GM19397 (cell line): ENCODE measurements at regions not wholly inside any gene's neighbourhood (a gene's known extent, or its start where the extent isn't known, plus 50 kb on each side); places are given as distances from the start of the nearest gene placed in this dataset.

Experiments used
- ATAC-seq: cut with Tn5 transposase; IDR thresholded peaks from one replicate; pipeline ENCODE4 v1.9.1; 2021; ENCODE audit warnings: mild to moderate bottlenecking, moderate library complexity; ENCODE audit not compliant: unreplicated experiment

DNA sequence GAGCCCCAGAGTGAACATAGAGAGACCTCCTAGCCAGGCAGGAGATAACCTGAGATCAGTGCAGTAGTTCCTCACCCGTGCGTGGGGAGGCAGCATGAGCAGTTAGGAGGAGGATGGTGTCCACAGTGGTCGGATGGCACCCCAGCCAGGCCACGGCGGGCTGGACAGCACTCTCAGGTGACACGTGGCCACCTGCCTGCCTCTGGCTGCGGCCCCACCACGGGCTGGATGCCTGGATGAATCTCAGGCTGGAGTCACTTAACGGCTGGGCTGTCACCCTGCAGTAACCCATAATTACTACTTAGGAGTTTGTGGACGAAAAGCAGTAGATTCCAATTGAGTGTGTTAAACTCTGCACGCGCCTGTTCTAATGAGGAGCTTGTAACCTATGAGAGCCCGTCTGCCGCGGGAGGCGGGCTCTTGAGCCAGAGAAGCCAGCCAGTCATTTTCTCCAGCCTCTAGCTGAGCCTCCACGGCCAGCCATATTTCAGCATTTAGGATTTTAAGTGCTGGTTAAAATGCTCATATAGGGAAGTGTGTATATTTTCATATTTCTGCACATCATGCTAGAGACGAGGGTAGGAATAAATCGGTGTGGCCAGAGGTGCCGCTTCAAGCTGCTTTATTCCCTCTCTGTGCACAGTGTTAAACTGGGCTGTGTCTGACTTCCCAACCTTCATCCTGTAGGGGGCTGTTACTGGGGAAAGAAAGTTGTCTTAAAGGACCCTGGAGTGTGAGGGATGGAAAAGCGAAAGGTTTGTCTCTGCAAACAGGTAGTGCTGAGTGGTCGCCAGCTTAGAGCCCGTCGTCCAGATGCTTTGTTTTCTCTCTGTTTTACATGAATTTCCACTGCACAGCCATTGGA is 144.0 kb downstream of the GLI2 start:
- ATAC-seq, result no peak

- ATAC-seq, result no peak
Observed at GRCh38 chr2:120880381-120880780, 144.7 kb downstream of the GLI2 start.

- no peak for ATAC-seq
Observed at GRCh38 chr2:120881981-120882788, 146.5 kb downstream of the GLI2 start.

GRCh38 chr2:120883607-120884440 is 148.2 kb downstream of the GLI2 start:
- ATAC-seq, result no peak

DNA sequence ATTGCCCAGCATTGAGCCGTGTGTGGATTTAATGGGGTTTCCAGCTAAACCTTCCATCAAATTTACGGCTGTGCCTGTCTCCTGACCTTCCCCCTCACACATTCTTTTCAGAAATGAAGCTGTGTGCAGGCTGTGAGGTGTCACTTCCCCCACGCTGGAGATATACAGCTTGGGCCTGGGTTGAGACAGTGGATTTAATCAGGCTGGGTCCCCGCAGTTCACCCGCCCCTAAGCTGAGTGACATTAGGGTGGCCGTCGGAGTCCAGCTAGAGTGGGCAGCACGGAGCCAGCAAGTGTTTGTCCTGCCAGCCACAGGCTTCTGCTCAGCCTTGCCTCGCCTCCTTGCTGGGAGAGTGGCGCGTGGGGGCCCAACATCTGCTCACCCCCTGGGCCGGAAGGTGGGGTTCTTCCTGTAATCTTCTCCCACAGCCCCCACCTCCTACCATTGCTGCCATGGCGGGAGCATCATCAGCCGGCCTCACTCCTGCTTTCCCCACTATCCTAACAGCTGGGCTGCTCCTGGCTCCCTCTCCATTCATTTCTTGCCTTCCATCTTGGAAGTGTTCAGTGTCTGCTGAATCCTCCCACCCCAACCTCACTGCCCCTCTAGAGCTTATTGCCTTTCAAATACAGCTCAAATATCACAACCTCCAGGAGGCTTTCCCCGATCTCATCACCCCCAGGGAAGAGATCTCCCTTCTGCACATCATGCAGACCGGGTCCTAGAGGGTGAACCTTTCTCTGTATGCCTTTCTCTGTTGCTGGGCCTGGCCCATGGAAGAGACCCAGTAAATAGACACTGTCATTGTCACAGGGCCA is 149.0 kb downstream of the GLI2 start:
- ATAC-seq, result no peak

DNA sequence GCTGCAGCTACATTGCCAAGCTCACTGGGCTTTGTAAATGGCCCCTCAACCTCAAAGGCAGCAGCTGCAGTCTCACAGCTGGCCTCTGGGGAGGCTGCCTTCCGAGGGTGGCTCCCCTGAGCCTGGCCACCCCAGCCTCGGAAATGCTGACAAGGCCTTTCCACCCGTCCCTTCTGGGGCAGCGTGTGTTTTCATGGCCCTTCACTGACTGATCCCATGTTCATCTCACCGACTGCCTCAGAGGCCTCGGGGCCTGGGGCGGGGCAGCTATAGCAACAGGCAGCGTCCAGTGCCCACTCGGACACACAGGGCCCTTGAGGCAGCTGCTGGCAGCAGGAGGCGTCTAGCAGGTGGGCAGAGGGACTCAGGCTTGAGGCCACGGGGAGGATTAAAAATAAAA is 149.7 kb downstream of the GLI2 start:
- no peak for ATAC-seq

DNA sequence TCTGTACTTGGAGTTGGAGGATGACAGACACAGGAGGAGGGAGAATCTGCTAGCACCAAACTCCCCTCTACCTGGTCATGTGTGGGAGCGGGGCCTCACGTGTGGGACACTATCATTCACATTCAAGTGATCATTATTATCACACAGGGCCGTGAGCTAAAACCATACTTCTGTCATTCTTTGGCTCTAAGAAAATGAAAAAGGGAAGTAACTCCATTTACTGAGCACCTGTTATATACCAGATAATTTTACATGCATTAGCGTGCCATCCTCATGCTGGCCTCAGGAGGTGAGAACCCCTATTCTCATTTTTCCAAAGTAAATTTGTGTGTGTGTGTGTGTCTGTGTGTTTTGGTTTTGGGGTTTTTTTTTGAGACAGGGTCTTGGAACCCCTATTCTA is 150.1 kb downstream of the GLI2 start:
- ATAC-seq, result no peak

DNA sequence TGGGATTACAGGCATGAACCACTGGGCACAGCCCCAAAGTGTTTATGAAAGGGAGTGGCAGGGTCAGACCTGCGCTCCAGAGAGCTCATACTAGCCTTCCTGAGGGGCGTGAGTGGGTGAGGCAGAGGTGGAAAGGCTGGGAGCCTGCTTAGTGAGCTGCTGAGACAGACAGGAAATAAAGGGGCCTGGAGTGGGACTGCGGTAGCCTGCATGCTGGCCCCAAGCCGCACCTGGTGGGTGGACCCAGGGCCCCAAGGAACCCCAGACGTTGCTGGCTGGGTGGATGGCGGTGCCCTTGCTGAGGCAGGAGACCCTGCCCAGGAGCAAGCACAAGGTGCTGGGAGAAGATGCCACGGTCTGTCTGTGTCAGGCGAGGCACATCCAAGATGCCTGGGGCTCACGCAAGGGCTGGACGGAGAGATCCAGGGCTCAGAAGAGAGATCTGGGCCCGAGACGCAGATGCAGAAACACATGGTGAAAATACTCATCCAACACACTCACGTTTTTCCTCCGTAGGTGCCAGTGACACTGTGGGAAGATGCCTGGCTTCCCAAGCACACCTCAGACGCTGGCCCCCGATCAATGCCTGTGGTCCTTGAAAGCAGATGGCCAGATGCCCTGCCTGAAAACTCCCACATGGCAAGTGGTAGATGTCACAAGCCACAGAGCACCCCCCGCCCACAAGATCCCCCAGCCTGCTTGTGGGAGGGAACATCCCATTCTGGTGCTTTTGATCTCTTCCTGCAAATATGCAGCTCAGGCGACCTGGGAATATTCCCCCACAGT is 151.1 kb downstream of the GLI2 start:
- ATAC-seq, result no peak

DNA sequence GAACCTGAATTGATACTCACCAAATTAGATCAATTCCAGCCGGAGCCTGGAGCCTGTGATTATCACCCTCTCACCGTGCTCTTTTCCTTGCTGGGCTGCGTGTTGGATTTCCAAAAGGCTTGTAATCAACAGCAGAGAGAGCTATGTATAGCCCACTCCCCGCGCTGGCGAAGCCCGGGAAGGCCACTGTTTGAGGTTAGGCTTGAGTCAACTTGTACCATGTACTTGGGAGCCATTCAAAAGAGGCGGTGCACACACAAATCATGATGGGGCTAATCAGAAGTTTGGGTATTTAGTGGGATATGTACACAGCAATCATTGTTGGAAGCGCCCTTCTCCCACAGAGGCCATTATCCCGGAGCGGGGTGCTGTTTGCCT is 151.6 kb downstream of the GLI2 start:
- ATAC-seq, result no peak

- ATAC-seq, result no peak
Observed at GRCh38 chr2:120887741-120888231, 152.1 kb downstream of the GLI2 start.

GRCh38 chr2:120888851-120889250 is 153.2 kb downstream of the GLI2 start:
- ATAC-seq, result no peak

- no peak for ATAC-seq
Observed at GRCh38 chr2:120889936-120890335, 154.3 kb downstream of the GLI2 start.

DNA sequence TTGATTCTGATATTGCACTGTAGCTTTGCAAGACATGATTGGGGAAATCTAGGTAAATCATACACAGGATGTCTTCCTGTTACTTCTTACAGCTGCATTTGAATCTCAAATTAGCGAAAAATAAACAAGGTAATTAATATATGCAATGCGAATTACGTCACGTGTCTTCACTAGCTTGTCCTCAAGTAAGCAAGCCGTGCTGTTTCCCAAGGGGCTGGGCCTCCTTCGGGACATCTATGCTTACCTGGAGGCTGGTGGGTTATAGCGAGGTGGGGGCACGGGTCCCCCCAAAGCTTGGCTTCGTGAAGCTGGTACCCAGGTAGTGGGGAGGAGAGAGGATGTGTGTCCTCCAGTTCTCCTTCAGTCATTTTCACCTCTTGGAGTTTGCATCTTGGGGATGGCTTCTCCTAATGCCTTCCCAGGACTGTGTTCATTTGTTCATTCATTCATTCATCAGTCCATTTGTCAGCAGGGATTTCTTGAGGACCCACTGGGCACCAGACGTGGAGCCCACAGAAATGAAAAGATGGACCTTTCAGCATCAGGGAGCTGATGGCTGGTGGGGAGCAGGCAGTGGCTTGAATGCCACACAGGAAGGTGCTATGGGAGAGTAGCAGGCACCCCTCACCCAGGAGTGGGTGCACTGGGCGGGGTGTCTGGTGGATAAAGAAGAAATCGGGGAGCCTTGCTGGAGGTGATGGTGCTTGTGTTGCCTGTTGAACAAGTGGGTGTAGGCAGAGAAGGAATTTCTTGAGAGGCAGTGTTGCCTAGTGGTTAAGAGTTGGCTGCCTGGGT is 155.1 kb downstream of the GLI2 start:
- ATAC-seq, result no peak

GRCh38 chr2:120892271-120892966 is 156.8 kb downstream of the GLI2 start:
- no peak for ATAC-seq

DNA sequence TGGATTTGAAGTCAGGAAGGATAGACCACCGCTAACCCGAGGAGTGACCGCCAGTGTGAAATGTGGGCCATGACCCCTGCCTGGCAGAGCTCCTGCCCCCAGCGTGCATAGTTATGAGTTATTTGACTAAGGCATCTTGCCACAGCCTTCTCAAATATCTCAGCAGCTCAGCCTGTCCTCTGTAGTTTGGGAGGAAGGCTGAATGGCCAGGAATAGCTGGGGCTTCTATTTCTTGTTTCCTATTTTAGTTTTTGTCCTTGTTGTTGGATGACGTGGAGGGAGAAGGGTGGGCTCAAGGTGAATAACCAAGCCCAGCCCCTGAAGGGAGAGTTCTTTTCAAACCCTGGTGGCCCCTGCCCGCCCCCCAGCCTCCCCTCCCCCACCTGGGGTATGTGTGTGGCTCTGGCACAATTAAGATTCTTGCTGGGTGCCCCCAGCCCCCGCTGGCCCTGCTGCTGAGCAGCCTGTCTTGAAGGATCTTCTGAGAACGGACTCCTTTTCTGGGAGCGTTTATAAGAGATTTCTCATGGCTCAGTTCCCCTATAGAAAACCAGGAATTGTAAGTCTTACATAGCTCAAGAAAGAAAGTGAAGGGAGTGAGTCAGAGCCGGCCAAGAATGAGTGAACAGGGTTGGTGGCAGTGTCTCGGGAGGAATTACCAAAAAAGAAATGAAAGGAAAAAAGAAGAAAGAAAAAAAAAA is 157.4 kb downstream of the GLI2 start:
- ATAC-seq, result no peak

DNA sequence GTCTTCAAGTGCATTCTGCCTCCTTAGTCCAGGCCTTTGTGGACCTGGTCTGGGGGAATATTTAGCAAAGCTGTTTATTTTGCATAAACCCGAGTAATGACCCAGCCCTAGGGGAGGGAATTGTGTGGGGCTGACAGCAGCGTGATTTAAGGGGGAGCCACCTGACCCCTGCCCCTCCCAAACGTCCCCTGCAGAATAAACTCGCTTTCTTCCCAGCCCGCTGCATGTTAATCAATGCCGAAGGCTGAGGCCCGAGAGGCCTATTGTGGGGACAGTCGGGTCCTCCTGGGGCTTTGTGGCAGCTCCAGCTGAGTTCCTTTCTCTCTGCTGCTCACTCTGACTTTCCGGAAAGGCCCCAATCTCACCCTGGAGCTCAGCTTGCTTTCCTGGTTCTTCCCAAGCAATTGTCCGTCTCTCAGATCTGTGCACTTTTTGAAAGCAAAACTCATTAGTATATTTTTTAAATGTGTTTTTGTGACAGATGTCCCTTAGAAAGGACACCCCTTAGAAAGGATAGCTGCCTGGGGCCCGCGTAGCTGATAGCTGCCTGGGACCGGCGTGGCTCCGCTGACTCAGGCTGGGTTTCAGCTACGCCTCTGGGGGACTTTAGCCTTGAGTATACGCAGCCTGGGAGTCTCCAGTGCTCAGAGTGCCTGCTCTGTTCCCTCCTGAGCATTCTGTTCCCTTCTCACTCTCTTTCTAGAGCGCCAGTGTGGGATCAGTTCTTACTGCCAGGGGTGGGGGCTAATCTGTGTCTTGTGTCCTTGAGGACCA is 158.3 kb downstream of the GLI2 start:
- ATAC-seq, result no peak

DNA sequence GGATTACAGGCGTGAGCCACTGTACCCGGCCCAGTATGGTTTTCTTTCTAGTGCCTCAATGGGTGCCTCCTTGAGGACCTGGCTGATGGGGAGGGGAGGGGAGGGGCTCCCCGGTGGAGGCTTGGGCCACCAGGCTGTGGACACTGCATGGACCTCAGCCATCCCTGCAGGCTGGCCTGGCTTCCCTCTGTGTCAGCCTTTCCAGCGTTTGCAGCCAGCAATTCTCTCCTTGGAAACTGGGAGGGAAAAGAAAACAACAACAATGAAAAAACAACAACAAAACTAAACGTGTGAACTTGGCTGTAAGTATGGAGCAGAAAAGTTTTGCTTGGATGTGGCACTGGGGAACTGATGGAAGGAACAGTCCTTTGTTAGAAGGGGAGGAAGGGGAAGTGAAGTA is 159.3 kb downstream of the GLI2 start:
- ATAC-seq, result no peak
